GM12801 (cell line): ENCODE measurements at regions not wholly inside any gene's neighbourhood (a gene's known extent, or its start where the extent isn't known, plus 50 kb on each side); places are given as distances from the start of the nearest gene placed in this dataset.

Source experiments
- CTCF ChIP-seq: IDR thresholded peaks from one replicate; pipeline ENCODE4 v1.5.1; 2011; ENCODE audit warnings: control low read depth; ENCODE audit not compliant: insufficient read length; ENCODE audit errors: extremely low read depth

- TF ChIP-seq CTCF = no peak
These were observed 306.5 kb downstream of the AJAP1 start for GRCh38 chr1:4960782-4961475.

- TF ChIP-seq CTCF = no peak
These were observed 305.9 kb downstream of the AJAP1 start for GRCh38 chr1:4960336-4960735.

GRCh38 chr1:4959216-4959615 lies 304.8 kb downstream of the AJAP1 start:
- no peak for TF ChIP-seq CTCF

GRCh38 chr1:4957027-4957426 lies 302.6 kb downstream of the AJAP1 start:
- no peak for TF ChIP-seq CTCF

- TF ChIP-seq CTCF = no peak
These were observed 300.0 kb downstream of the AJAP1 start for GRCh38 chr1:4954392-4954791.

- TF ChIP-seq CTCF = no peak
These were observed 297.2 kb downstream of the AJAP1 start for GRCh38 chr1:4951601-4952000.

GRCh38 chr1:4946343-4946742 lies 291.9 kb downstream of the AJAP1 start:
- TF ChIP-seq CTCF = no peak
